ENCODE measurements at regions not wholly inside any gene's neighbourhood (a gene's known extent, or its start where the extent isn't known, plus 50 kb on each side); places are given as distances from the start of the nearest gene placed in this dataset.

DNA sequence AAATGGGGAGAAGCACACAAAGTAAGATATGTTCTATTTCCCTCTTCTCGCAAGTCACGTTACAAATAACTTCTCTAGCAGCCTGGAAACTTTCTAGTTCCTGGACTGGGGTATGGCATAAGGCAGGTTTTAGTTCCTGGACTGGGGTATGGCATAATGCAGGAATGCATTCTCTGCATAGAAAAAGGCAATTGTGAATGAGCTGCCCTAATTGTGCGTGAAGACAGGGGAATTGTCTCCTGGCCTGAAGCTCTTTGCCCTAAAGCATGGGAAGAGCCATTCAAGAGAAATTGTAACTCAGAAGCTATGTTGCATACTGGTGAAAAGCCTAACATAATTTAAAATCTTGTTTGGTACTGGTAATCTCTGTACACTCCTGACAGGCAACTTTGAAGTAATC lies 54.3 kb upstream of the CBLB start:
- DNase-seq (ENCODE audit: low read depth in 2 of 2): no peak

DNA sequence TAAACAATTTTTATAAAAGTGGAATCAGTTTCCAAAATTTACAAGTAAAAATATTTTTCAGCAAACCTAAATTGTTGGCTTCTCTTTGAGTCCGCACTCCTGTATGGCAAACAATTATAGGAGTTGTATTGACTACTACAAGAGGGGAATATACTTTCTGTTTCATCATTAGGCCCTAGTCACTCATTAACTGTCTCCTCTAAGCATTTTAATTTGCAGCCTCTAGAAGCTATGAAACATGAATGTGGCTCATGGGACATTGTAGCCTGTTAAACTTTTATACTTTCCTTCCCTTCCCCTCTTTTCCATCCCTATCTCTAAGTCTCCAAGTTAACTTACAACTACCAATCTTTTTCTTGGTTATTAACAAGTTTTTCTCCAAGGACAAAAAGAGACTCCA lies 58.9 kb upstream of the CBLB start:
- no peak for DNase-seq (ENCODE audit: low read depth in 2 of 2)

DNA sequence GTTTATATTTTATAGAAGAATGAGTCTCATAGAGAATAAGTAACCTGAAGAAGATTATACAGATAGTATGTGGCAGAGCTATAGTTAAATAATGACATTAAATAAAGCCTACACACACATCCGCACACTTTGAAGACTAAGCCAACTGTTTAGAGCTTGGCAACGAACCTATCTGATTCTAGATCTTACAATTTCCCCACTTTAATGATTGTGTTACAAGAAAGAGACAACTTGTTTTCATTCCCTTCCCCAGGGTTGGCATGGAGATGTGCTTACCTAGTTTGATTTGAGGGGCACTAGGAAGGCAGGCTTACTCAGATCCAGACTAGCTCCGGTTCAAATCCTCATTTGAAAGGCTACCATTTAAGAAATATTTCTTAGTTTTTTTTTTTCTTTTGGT lies 61.9 kb upstream of the CBLB start:
- no peak for DNase-seq (ENCODE audit: low read depth in 2 of 2)

DNA sequence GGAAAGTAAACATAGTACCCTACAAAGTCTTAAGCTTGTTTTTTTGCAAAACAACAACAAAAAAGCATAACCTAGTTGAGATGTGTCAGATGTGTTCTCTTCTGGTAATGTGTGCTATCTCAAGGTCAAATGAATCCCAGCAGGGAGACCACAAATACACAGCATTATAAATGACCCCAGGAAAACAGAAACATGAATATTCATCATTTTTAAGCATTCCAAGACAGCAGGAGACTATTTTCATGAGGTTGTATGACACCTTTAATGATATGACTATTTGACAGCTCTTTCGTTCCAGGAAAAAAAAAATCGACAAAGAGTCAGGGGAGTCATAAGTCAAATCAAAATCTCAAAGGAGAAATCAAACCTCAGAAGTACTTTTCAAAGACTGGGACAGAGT lies 62.7 kb upstream of the CBLB start:
- DNase-seq (ENCODE audit: low read depth in 2 of 2): no peak

DNA sequence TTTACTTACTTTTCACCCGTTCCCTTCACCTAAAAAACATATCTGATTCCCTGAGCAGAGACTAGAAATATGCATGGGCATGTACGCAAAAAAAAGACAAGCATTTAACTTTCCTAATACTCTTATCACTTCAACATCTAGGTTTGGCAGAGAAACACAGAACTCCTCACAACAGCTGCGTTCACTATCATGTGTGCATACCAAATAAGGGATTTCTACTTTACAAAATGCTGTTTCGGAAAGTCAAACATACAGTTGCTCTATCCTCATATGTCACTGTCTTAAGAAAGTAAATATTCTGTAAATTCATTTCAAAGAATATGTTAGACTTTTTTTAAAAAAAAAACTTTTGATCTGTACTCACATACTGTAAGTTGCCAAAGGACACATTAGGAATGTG lies 65.1 kb upstream of the CBLB start:
- DNase-seq (ENCODE audit: low read depth in 2 of 2): no peak

DNA sequence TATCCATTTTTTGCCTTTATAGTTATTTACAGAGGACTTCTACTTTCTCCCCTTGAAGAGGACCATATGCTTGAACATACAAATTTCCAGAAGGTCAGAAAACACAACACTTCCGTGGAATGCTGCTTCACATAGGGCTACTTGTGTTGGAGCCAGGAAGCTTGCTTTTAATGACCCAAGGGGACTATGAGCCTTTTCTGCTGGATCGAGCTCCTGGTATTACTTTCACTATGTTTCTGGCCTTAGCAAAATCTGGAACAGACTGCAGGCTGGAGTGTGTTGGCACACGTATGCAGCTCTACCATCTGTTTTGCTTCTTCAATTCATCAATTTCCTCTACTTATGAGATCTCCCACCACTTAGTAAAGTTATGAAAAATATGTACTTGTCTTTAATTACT lies 69.3 kb upstream of the CBLB start:
- no peak for DNase-seq (ENCODE audit: low read depth in 2 of 2)

DNA sequence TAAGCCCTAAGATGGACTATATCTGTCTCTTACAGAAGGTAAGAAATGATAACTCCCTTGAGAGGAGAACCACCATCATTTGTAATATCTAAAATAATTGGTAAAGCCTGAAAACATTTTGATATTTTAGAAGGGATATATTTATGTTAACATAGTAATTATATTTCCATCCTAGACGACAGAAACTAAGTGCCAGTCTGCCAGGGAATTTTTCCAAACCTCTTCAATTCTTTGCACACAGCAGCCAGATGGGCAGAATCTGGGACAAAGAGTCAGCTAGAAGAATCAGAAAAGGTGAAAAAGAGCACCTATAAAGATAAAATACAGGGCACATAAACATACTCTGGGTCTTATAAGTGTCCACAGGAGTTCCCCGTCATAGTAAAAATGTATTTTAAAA lies 70.0 kb upstream of the CBLB start:
- DNase-seq (ENCODE audit: low read depth in 2 of 2): no peak

DNA sequence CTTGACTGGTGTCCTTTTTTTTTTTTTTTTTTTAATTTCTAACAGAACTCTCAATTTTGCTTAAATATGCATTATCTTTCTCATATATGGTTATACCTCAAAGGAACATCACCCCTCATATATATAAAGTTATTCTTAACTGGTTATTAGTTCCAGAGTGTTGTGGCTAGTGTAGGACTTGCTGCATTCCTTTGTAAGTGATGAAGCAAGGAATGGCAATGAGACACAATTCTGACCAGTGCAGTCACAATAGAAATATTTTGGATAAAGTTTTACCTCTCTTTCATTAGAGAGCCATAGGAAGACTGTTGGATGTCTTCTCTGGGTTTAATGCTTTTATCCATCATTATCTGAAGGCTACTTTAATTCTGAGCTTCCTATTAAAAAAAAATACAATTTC lies 75.5 kb upstream of the CBLB start:
- no peak for DNase-seq (ENCODE audit: low read depth in 2 of 2)

DNA sequence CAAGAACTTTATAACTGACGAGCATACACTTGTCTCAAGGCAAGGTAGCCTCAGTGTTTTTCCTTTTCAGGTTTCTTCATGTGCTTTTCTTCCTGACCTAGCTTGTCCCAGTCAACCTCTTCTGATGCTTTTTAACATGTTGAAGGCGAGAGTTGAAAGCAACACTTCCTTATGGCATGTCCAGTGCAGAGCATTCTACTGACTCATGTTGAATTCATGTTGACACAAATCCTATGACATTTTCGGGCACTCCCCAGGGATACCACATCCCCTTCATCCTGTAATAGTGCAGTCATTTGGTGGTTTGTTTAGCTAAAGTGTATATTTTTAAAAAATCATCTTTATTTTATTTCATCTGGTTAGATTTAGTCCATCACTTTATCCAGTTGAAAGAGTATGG lies 75.9 kb upstream of the CBLB start:
- DNase-seq (ENCODE audit: low read depth in 2 of 2): no peak

DNA sequence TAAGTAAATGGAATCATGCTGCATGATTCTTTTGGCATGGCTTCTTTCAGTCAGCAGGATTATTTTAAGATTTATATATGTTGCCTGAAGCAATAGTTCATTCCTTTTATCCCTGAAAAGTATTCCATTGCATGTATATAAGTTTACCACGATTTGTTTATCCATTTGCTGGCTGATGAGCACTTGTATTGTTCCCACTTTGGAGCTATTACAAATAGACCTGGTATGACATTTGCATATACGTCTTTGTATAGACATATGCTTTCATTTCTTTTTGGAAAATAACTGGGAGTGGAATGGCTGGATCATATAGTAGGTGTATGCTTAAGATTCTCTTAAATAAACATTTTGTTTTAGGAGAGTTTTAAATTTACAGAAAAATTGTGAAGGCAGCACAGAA lies 79.3 kb upstream of the CBLB start:
- DNase-seq (ENCODE audit: low read depth in 2 of 2): no peak

DNA sequence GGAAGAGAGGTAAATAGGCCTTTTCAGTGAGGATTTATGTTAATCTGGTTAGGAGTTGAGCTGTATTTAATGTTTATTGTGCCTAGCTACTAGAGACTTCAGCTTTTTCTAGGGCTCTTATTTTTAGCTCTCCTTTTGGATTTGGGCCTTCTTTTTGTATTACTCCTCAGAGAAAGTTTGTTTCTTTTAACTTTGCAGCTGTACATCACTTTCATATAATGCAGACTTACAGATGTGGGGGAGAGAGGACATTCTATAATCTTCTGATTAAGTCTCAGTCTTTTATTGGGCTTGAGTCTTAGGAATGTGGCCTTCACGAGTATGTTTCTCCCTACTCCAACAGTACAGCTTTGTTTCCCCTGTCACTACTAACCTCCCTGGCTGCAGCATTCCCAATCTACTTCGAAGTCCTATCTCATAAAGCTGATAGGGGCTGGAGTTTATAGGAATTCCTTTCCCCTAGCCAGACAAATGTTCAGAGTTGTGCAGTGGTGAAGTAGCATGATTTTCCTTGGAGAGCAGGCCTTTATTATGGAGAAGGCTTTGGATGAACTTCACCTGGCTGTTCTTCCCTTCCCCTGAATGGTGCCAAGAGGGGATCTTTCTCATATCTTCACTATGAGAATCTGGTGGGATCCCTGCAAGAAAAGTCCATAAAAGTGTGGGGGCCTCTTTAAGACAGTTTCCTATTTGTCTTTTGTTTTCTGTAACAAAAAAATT lies 82.2 kb upstream of the CBLB start:
- DNase-seq (ENCODE audit: low read depth in 2 of 2): no peak

DNA sequence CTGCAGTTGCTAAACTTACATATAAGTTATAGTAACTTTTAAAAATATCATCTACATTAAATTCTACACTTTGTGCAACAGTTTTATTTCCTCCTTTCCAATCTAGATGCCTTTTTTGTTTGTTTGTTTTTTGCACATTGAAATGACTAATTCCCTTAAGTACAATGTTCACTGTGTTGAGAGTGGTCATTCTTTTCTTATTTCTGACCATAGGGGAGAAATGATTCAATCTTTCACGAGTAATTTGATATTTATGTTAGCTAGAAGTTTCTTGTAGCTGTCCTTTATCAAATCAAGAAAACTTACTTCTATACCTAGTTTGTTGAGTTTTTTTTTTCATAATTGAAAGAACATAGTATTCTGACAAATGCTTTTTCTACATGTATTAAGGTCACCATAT lies 85.0 kb upstream of the CBLB start:
- DNase-seq (ENCODE audit: low read depth in 2 of 2): no peak

DNA sequence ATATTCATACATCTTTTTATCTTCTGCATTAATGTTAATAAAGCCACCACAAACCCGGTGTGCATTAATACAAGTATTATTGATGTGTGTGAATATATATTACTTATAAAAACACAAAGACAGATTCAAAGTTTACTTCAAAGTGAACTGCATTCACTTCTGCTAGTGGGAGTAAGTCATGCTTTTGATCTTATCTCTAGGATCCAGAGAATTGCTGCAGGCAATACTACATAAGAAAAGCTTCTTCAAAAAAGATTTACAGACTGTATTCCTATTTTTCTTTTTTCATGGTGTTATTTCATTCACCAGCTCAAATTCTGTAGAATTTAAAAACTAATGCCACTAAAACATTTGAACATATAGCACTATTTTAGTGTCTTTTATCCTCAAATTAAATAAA lies 87.5 kb upstream of the CBLB start:
- no peak for DNase-seq (ENCODE audit: low read depth in 2 of 2)

DNA sequence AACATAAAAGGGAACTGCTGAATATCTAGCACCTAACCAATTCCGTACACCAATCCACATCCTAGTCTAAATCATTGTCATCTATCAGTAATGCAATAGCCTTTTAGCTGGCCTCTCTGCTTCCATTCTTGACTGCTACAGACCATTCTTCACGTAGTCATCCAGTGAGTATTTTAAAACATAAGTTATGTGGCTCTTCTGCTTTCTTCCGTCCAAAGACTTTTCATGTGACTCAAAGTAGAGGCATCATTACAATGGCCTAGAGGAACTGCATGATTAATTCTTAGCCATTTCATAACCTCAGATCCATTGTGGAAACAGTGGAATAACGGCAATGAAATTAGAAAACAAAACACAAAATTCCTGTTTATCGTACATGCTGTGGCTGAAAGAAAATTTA lies 88.9 kb upstream of the CBLB start:
- no peak for DNase-seq (ENCODE audit: low read depth in 2 of 2)

DNA sequence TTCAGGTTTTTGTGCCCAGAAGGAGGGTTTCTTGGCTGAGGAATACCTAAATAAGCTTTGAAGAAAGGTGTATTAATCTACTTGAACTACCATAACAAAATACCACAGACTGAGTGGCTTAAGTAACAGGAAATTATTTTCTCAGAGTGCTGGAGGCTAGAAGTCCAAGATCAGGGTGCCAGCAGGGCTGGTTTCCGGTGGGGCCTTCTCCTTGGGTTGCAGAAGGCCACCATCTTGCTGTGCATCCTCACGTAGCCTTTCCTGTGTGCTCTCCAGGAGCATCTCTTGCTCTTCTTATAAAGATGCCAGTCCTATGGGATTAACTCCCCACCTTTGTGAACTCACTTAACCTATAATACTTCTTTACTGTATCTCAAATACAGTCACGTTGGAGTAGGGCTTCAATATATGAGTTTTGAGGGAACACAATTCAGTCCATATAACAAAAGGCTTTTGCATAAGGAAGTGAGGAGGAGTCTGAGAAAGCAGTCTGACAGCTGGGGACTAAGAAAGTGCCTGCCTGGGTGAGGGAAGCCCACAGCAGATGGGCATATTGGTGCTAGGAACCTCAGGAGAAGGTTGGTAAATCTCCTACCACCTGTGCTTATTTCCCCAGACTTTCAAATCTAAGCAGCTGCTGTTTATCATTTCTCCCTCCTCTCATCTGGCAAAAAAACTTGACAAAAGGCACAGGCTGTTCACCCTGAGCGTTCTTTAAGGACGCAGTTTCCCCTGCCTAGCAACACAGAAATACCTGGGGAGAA lies 89.6 kb upstream of the CBLB start:
- no peak for DNase-seq (ENCODE audit: low read depth in 2 of 2)

DNA sequence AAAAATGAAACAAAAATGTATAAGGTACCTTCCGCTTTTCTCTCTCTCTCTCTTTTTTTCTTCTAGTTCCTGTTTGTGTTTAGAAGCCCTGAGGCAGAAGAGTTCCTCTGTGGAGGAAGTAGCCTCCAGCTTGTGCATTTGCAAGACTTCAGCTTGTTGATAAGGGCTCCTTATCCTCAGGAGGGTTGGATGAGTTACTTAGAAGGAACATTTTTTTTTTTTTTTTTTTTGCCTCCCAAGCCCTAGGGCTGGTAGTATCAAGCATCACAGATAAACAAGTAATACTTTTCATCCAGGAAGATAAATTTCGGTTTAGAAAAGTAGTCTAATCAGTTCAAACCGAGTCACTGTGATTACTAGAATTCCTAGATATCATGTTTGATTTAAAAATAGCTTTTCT lies 91.0 kb upstream of the CBLB start:
- no peak for DNase-seq (ENCODE audit: low read depth in 2 of 2)

DNA sequence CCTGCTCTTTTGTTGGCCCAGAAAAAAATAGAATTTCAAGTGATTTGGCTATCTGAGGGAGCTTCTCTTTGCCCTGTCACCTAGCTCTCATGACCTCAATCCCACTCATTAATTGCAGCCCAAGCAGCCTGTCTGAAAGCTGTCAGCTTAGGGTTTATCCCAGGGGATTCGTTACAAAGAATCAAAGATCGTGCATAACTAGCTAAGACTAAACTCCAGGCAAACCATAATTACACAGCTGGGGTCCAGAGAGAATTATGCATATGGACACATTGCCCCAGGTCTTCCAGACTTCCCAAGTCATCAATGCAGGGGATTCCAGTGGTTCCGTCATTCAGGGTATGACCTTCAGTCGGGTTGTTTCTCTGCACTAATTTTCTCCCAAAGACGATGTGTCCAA lies 91.6 kb upstream of the CBLB start:
- DNase-seq (ENCODE audit: low read depth in 2 of 2): no peak

DNA sequence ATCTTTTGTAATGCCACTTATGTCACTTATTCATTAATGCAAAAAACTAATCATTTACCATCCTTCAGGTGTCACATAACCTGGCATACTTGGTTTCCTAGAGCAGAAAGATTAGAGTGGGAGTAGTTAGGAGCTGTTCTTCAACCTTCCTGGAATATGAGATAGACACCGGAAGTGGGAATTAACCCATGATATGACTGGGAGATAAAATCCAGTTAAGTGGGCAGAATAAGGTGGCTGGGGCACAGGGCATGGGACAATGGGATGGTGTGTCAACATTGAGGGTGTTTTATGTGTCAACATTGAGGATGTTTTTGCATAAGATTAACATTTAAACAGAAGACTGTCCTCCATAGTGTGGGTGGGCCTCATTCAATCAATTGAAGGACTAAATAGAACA lies 94.3 kb upstream of the CBLB start:
- DNase-seq (ENCODE audit: low read depth in 2 of 2): no peak

DNA sequence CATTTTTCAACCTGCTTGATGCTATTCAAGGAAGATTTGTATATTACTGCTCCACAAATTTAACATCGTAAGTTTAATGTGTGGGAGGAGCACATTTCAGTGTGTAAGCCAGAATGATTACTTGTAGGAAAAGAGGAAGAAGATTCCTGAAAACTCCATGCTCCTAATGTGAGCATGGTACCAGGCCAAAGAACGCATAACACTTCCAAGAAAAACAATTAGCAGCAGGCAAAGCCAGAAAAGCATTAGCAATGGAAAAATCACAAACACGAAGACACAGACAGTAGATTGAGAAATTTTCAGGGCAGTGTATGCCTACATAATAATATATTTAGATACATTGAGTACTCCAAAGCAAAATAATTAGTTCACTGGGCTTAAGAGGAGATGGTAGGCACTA lies 96.6 kb upstream of the CBLB start:
- DNase-seq (ENCODE audit: low read depth in 2 of 2): no peak

DNA sequence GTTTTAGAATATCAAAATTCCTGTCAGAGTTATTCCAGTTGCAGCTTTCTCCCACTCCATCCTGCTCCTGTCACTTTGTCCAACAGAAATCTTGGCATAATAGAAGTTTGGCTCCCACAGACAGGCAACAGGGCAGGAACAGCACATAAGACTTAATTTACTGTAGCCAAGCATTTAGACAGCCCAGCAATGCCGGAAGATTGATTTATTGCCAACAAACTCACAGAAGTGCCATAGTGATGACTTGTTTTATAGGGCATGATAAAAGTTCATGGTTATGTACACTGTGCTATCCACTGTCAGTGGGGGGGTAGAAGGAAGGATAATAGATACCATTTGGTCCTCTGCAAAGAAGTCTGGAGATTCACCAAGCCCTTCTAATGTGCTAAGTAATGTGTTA lies 98.3 kb upstream of the CBLB start:
- DNase-seq (ENCODE audit: low read depth in 2 of 2): no peak

DNA sequence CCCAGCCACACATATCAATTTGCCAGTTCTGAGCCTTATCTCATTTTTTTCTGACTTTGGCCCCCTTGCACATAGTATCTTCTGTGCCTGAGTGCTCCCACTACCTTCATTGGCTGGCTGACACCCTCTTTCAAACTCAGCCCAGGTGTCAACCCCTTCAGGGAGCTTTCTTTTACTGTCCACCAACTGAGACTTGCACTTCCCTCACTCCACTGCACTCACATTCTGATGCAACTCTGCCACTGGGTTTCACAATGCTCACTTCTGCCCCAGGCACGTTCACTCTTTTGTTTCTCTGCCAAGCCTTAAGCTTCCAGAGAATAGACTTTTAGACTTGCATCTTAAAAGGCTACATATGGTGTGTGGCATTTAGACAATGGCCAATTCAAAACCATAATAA lies 101.5 kb upstream of the CBLB start:
- DNase-seq (ENCODE audit: low read depth in 2 of 2): no peak

DNA sequence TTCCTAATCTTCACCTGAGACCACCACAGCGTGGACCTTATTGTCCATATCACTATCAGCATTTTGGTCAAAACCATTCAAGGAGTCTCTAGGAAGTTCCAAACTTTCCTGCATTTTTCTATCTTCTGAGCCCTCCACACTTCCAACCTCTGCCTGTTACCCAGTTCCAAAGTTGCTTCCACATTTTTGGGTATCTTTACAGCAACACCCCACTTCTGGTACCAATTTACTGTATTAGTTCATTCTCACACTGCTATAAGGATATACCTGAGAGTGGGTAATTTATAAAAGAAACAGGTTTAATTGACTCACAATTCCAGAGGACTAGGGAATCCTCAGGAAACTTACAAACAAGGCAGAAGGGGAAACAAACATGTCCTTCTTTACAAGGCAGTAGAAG lies 103.3 kb upstream of the CBLB start:
- DNase-seq (ENCODE audit: low read depth in 2 of 2): no peak

DNA sequence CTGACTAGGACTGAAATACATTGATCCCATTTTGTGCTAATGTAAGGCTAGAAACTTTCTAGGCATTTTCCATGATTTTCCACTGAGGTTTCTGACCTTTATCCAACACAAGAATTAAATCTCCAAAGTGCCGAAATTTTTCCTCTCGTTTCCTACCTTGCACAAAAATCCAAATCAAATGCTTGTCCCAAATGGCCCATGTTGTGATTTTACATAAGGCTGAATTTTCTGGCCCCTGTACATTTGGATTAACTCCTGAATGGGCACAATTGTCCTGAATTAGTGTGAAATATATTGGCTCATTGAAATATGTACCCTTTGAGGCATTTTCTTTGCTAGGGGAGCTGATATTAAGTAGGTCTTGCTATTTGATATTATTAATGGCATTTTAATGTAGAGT lies 105.6 kb upstream of the CBLB start:
- no peak for DNase-seq (ENCODE audit: low read depth in 2 of 2)

DNA sequence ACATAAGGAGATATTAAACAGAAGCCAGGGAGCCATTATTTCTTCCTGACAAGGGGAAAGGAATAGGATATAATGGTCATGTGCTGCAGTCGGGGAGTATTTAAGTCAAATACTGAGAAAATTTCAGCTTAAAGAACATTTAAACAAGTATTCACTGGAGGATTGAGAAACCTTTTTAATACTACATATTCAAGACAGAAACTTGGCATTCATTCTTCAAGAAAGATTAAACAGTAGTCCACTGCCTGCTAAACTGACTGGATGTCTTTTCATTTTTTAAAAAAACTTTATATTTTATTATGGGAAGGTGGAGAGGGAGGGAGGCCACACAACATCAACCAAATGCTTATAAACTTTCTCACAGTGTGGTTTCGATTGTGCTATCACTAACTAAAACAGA lies 107.4 kb upstream of the CBLB start:
- no peak for DNase-seq (ENCODE audit: low read depth in 2 of 2)
